MCF 10A (cell line): ENCODE measurements at regions not wholly inside any gene's neighbourhood (a gene's known extent, or its start where the extent isn't known, plus 50 kb on each side); places are given as distances from the start of the nearest gene placed in this dataset.

ENCODE experiments used
- BruUV-seq: library from RNA; stranded (reverse); fragments of 400-500 nt; replicated peaks from 2 replicates; lab custom pipeline; 2021; lab: Mats Ljungman, UMichigan
- CTCF ChIA-PET: fragments of 300-600 bp; sonication (Branson Sonifier 250); formaldehyde crosslinking; extraction: SDS; loops from one replicate; lab custom pipeline; 2021; ENCODE audit warnings: antibody characterized with exemption, inconsistent platforms; lab: Yijun Ruan, JAX
- POLR2A ChIA-PET: fragments of 300-600, 350-650 bp; sonication (Branson Sonifier 250); formaldehyde crosslinking; extraction: SDS; loops from one replicate; lab custom pipeline; 2020; ENCODE audit warnings: antibody characterized with exemption, inconsistent platforms; lab: Yijun Ruan, JAX
- DNase-seq: peaks from one replicate; pipeline ENCODE4 v3.0.0-alpha.2; 2018; ENCODE audit not compliant: unreplicated experiment
- H3K27ac Mint-ChIP-seq: one replicate; pipeline ENCODE4 v1.8.0; 2022; ENCODE audit warnings: mild to moderate bottlenecking, low read depth, mixed read lengths; ENCODE audit not compliant: unreplicated experiment
- H3K27me3 Mint-ChIP-seq: one replicate; pipeline ENCODE4 v1.8.0; 2022; ENCODE audit warnings: mixed read lengths; ENCODE audit not compliant: insufficient read depth, unreplicated experiment
- H3K36me3 Mint-ChIP-seq: one replicate; pipeline ENCODE4 v1.8.0; 2022; ENCODE audit warnings: mild to moderate bottlenecking, moderate library complexity, mixed read lengths; ENCODE audit not compliant: insufficient read depth, unreplicated experiment
- H3K4me1 Mint-ChIP-seq: one replicate; pipeline ENCODE4 v1.8.0; 2022; ENCODE audit warnings: mixed read lengths; ENCODE audit not compliant: insufficient read depth, unreplicated experiment
- H3K4me3 Mint-ChIP-seq: one replicate; pipeline ENCODE4 v1.8.0; 2022; ENCODE audit warnings: mild to moderate bottlenecking, moderate library complexity, mixed read lengths; ENCODE audit not compliant: unreplicated experiment
- H3K9me3 Mint-ChIP-seq: one replicate; pipeline ENCODE4 v1.8.0; 2022; ENCODE audit warnings: mixed read lengths; ENCODE audit not compliant: unreplicated experiment
- intact Hi-C: fragments of 100-400 bp; cut with micrococcal nuclease; formaldehyde crosslinking; loops from 2 replicates; pipeline ENCODE4 v1.14.1; 2022
- TF ChIP-seq, protein P1 (sequence below): fragments of 200-600 bp; IDR thresholded peaks from one replicate; pipeline ENCODE4 v1.8.0; 2022; ENCODE audit warnings: antibody characterized with exemption, mild to moderate bottlenecking; ENCODE audit not compliant: unreplicated experiment

GRCh38 chr4:135434936-135435335 lies 1233.3 kb upstream of the PABPC4L start:
- no peak overlapping the region for H3K4me3 Mint-ChIP-seq
- H3K4me1 Mint-ChIP-seq, result peaks cover 6% of the 10 kb centered on the region
- BruUV-seq, result no TSS peak
- H3K27me3 Mint-ChIP-seq, result no peaks in the 10 kb centered on the region
- TF ChIP-seq, protein P1, sequence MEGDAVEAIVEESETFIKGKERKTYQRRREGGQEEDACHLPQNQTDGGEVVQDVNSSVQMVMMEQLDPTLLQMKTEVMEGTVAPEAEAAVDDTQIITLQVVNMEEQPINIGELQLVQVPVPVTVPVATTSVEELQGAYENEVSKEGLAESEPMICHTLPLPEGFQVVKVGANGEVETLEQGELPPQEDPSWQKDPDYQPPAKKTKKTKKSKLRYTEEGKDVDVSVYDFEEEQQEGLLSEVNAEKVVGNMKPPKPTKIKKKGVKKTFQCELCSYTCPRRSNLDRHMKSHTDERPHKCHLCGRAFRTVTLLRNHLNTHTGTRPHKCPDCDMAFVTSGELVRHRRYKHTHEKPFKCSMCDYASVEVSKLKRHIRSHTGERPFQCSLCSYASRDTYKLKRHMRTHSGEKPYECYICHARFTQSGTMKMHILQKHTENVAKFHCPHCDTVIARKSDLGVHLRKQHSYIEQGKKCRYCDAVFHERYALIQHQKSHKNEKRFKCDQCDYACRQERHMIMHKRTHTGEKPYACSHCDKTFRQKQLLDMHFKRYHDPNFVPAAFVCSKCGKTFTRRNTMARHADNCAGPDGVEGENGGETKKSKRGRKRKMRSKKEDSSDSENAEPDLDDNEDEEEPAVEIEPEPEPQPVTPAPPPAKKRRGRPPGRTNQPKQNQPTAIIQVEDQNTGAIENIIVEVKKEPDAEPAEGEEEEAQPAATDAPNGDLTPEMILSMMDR, result no peak
- POLR2A ChIA-PET, result interaction anchor here (1.0 kb wide), 1 partner anchor 10 kb away, joined by 3 read pairs; no protein-coding TSS in a partner anchor
- H3K27ac Mint-ChIP-seq, result no peak overlapping the region
- H3K36me3 Mint-ChIP-seq, result no peaks in the 10 kb centered on the region
- CTCF ChIA-PET, result interaction anchor here (0.7 to 1.1 kb wide), 4 partner anchors 16 to 390 kb away, joined by 3 to 5 read pairs (median 4); no protein-coding TSS in a partner anchor
- intact Hi-C loops, result no loop called here
- peak; percentile 78 for DNase-seq
- H3K9me3 Mint-ChIP-seq, result peaks cover 8% of the 10 kb centered on the region

GRCh38 chr4:135429528-135429927 lies 1227.9 kb upstream of the PABPC4L start:
- ChIA-PET POLR2A (no interaction called here), CTCF (no interaction called here)
- TF ChIP-seq, protein P1, result no peak
- Mint-ChIP-seq H3K27me3 (no peaks in the 10 kb centered on the region), H3K36me3 (no peaks in the 10 kb centered on the region), H3K9me3 (no peaks in the 10 kb centered on the region), H3K4me1 (no peaks in the 10 kb centered on the region), H3K4me3 (no peak overlapping the region), H3K27ac (no peak overlapping the region)
- DNase-seq, result no peak
- intact Hi-C loops, result no loop called here
- no TSS peak for BruUV-seq

- Mint-ChIP-seq H3K9me3 (no peaks in the 10 kb centered on the region), H3K27me3 (no peaks in the 10 kb centered on the region), H3K4me1 (no peaks in the 10 kb centered on the region), H3K27ac (no peak overlapping the region), H3K4me3 (no peak overlapping the region), H3K36me3 (no peaks in the 10 kb centered on the region)
- DNase-seq, result peak; percentile 40
- intact Hi-C loops, result no loop called here
- no TSS peak for BruUV-seq
- CTCF ChIA-PET, result no interaction called here
- TF ChIP-seq, protein P1, result peak; percentile 40
- POLR2A ChIA-PET, result no interaction called here
Observed at GRCh38 chr4:135418353-135418752, 1216.8 kb upstream of the PABPC4L start.

- DNase-seq, result no peak
- TF ChIP-seq, protein P1, result no peak
- POLR2A ChIA-PET, result no interaction called here
- Mint-ChIP-seq H3K27ac (no peak overlapping the region), H3K4me1 (no peaks in the 10 kb centered on the region), H3K4me3 (no peak overlapping the region), H3K36me3 (no peaks in the 10 kb centered on the region), H3K9me3 (no peaks in the 10 kb centered on the region), H3K27me3 (no peaks in the 10 kb centered on the region)
- CTCF ChIA-PET, result no interaction called here
- no TSS peak for BruUV-seq
- intact Hi-C loops, result no loop called here
Observed at GRCh38 chr4:135412213-135412612, 1210.6 kb upstream of the PABPC4L start.
